Astrocyte of the spinal cord (primary cell): ENCODE measurements at regions not wholly inside any gene's neighbourhood (a gene's known extent, or its start where the extent isn't known, plus 50 kb on each side); places are given as distances from the start of the nearest gene placed in this dataset.
A peak's percentile ranks its signal among the peaks of the same experiment; 100 is the strongest.

Source experiments
- DNase-seq: peaks from one replicate; pipeline ENCODE4 v3.0.0; 2011; ENCODE audit warnings: low read depth, low spot score
- H3K4me3 ChIP-seq: 2 replicates; pipeline ENCODE4 v1.5.1; 2011; ENCODE audit warnings: low read depth, mild to moderate bottlenecking, low read length, moderate library complexity
- in situ Hi-C: cut with HindIII; loops from 2 replicates; pipeline ENCODE4 v1.10.0; 2017; ENCODE audit warnings: low sequenced_read_pairs
- TF ChIP-seq, protein P1 (sequence below): IDR thresholded peaks from 2 replicates; pipeline ENCODE4 v1.5.1; 2012; ENCODE audit warnings: low read depth, mild to moderate bottlenecking, low read length, inconsistent platforms

DNA sequence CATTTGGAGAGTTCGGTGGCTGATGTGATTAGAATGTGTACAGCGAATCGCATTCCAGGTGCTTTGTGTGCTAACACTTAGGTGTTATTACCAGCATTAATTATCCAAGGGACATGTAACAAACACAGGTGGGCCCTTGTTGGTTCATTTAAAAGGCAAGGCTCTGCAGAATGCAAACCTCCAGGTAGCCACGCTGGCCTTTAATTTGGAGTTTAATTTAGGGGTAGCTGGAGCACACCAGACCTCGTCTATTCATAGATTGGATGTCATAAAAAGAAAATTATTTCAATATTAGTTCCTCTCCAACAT is 191.1 kb downstream of the MAT2B start:
- no peak overlapping the region for H3K4me3 ChIP-seq
- in situ Hi-C loops = no loop called here
- TF ChIP-seq, protein P1, sequence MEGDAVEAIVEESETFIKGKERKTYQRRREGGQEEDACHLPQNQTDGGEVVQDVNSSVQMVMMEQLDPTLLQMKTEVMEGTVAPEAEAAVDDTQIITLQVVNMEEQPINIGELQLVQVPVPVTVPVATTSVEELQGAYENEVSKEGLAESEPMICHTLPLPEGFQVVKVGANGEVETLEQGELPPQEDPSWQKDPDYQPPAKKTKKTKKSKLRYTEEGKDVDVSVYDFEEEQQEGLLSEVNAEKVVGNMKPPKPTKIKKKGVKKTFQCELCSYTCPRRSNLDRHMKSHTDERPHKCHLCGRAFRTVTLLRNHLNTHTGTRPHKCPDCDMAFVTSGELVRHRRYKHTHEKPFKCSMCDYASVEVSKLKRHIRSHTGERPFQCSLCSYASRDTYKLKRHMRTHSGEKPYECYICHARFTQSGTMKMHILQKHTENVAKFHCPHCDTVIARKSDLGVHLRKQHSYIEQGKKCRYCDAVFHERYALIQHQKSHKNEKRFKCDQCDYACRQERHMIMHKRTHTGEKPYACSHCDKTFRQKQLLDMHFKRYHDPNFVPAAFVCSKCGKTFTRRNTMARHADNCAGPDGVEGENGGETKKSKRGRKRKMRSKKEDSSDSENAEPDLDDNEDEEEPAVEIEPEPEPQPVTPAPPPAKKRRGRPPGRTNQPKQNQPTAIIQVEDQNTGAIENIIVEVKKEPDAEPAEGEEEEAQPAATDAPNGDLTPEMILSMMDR = no peak
- DNase-seq = no peak

DNA sequence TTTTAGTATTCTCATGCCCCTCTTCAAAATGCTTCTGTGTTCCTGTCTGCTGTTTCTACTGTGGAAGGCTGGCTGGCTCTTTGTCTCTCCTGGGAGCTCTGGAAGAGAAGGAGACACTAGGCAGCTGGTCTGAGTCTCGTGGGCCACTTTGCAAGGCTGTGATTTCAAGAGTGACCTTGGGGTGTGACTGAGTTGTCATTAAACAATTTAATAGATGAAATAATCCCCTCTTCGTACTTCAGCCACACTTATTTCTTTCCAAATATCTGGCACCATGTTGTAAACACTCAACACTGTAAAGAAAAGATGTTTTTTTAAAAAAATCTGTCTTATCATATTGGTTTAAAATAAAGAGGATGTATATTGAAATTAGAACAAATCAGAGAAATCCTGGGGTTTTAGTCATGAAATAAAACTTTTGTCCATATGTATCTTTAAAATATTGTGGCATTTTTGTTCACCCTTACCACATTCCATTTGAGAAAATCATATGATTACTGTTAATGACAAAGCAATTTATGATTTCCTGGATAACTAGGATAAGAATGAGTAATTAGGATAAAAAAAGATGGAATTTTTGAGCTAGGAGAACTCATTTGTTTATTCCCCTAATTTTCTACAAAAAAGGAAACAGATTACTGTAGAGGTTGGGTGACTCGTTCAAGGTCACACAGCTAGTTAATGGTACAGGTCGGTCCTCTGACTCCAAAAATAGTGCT is 200.8 kb downstream of the MAT2B start:
- in situ Hi-C loops = no loop called here
- TF ChIP-seq, protein P1 = no peak
- peak; percentile 18 for DNase-seq
- no peak overlapping the region for H3K4me3 ChIP-seq

DNA sequence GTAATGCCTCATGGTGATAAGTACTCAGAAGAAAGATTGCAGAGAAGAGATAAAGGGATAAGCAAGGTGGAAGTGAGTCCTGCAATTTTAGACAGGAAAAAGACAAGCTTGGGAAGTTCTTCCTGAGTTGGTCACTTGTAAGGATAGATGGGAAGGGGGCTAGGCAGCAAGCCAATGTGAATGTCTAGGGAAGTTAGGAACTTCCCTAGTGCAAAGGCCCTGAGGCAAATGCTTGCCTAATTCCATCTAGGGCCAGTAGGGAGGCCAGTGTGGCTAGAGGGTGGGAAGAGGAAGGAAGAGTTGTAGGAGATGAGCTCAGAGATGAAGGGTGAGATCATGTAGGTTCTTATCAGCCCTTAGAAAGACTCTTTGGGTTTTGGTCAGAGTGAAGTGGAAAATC is 206.6 kb downstream of the MAT2B start:
- H3K4me3 ChIP-seq = no peak overlapping the region
- TF ChIP-seq, protein P1 = no peak
- no peak for DNase-seq
- in situ Hi-C loops = no loop called here

DNA sequence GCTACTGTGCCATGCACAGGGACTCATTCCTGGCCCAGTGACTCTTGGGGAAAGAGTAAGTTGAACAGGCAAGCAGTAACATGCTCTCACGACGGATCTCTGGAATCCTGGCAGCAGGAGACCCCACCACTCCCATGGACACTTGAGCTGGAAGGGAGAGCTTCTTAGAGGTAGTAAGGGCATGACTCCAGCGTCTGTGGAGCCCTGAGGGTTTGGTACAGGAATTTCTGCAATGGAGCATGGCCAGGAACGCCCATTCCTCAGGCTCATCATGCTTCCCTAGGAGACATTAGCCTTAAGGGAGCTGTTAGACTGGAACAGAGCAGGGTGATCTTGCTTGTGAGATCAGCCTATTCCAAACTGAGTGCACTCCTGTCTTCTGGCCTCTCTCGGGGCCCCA is 212.9 kb downstream of the MAT2B start:
- no peak for DNase-seq
- in situ Hi-C loops = no loop called here
- TF ChIP-seq, protein P1 = no peak
- no peak overlapping the region for H3K4me3 ChIP-seq

DNA sequence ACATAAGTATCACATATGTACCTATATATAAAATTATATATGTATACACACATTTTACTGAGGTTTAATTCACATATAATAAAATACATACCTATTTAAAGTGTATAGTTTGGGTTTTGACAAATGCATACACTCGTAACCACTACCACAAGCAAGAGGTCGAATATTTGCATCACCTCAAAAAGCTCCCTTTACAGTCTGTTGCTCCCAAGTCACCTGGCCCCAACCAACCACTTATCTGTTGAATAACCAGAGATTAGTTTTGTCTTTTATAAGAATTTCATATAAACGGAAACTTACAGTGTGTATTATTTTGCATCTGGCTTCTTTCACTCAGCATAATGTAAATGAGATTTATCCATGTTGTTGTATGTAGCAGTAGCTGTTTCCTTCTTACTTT is 218.9 kb downstream of the MAT2B start:
- in situ Hi-C loops = no loop called here
- no peak for DNase-seq
- no peak overlapping the region for H3K4me3 ChIP-seq
- TF ChIP-seq, protein P1 = no peak

DNA sequence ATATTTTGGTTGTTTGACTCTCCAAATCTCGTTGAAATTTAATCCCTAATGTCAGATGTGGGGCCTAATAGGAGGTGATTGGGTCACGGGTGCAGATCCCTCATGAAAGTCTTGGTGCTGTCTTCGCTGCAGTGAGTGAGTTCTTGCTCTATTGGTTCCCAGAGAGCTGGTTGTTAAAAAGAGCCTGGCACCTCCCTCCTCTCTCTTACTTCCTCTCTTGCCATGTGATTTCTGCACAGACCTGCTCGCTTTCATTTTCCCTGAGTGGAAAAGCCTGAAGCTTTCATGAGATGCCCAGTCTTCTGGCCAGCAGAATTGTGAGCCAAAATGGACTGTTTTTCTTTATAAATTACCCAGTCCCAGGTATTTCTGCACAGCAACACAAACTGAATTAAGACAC is 221.6 kb downstream of the MAT2B start:
- TF ChIP-seq, protein P1 = no peak
- in situ Hi-C loops = no loop called here
- no peak for DNase-seq
- no peak overlapping the region for H3K4me3 ChIP-seq
